Central memory CD8-positive, alpha-beta T cell (primary cell): ENCODE measurements at regions not wholly inside any gene's neighbourhood (a gene's known extent, or its start where the extent isn't known, plus 50 kb on each side); places are given as distances from the start of the nearest gene placed in this dataset.

ENCODE experiments used
- ATAC-seq: fragments of 150-1000 bp; cut with Tn5 transposase; replicated peaks from 2 replicates; pipeline ENCODE4 v1.10.0; 2022; ENCODE audit warnings: mild to moderate bottlenecking, moderate FRiP score, moderate number of reproducible peaks; ENCODE audit not compliant: poor library complexity, severe bottlenecking; ENCODE audit errors: extremely low read depth
- DNase-seq, 2 donors: peaks; one replicate each; pipeline ENCODE4 v3.0.0; 2021; ENCODE audit warnings: low spot score in 2 of 2
- H3K27ac Mint-ChIP-seq: one replicate; pipeline ENCODE4 v1.8.0; 2022; ENCODE audit warnings: low read depth, mild to moderate bottlenecking, moderate library complexity, mixed read lengths
- H3K27me3 Mint-ChIP-seq: one replicate; pipeline ENCODE4 v1.8.0; 2022; ENCODE audit warnings: mixed read lengths
- H3K36me3 Mint-ChIP-seq: one replicate; pipeline ENCODE4 v1.8.0; 2022; ENCODE audit warnings: mild to moderate bottlenecking, moderate library complexity, mixed read lengths; ENCODE audit not compliant: insufficient read depth
- H3K4me1 Mint-ChIP-seq: one replicate; pipeline ENCODE4 v1.8.0; 2022; ENCODE audit warnings: mixed read lengths
- H3K4me3 Mint-ChIP-seq: one replicate; pipeline ENCODE4 v1.8.0; 2022; ENCODE audit warnings: mild to moderate bottlenecking, moderate library complexity, mixed read lengths
- H3K9me3 Mint-ChIP-seq: one replicate; pipeline ENCODE4 v1.8.0; 2022; ENCODE audit warnings: mixed read lengths

DNA sequence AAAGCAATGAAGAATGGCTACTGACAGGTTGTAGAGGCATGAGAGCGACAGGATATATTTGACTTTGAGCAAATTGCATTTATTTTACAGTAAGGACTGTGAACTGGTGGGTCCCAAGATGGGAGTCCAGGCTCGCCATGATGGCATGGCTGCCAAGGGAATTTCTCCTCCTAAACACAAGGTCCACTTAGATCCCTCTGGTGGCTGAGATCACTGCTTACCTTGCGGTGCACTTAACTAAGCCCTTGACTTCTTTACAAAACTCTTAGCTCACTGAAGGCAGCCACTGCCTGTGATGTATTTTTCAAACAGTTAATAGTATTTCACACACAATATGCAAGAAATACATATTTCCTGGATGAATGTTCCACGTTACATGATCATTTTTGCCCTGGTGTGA lies 50.3 kb upstream of the SORBS2 start:
- Mint-ChIP-seq H3K27ac (no peak overlapping the region), H3K4me1 (no peaks in the 10 kb centered on the region), H3K36me3 (no peaks in the 10 kb centered on the region), H3K27me3 (peaks cover 30% of the 10 kb centered on the region), H3K4me3 (no peak overlapping the region), H3K9me3 (peaks cover 8% of the 10 kb centered on the region)
- DNase-seq (no peak), ATAC-seq (no peak)

DNA sequence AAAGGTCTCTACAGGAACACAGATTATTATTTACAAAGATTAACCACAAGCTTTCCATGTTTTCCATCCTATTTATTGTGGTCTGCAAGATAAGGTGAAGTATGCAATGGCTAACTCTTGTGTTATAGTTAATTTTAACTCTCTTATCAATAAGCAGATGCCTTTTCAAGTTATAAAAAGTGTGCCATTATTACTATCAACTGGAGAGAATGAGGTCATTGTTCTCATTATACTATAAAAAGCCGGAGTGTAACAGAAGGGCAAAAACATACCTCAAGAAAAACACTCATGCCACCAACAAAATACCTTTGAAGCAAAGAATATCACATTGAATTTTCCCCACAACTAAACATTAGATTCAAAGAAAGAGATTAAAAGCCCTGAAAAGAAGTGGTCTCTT lies 52.0 kb upstream of the SORBS2 start:
- H3K27ac Mint-ChIP-seq = no peak overlapping the region
- H3K27me3 Mint-ChIP-seq = peaks cover 30% of the 10 kb centered on the region
- H3K36me3 Mint-ChIP-seq = peaks cover 2% of the 10 kb centered on the region
- H3K4me3 Mint-ChIP-seq = no peak overlapping the region
- DNase-seq = no peak
- H3K4me1 Mint-ChIP-seq = no peaks in the 10 kb centered on the region
- H3K9me3 Mint-ChIP-seq = no peaks in the 10 kb centered on the region
- ATAC-seq = no peak

GRCh38 chr4:185865901-185866328 lies 53.9 kb upstream of the SORBS2 start:
- H3K9me3 Mint-ChIP-seq = no peaks in the 10 kb centered on the region
- ATAC-seq (no peak), DNase-seq (no peak)
- no peak overlapping the region for H3K4me3 Mint-ChIP-seq
- H3K27me3 Mint-ChIP-seq = peaks cover 20% of the 10 kb centered on the region
- no peaks in the 10 kb centered on the region for H3K4me1 Mint-ChIP-seq
- no peak overlapping the region for H3K27ac Mint-ChIP-seq
- H3K36me3 Mint-ChIP-seq = peaks cover 2% of the 10 kb centered on the region

GRCh38 chr4:185867770-185868169 lies 55.8 kb upstream of the SORBS2 start:
- Mint-ChIP-seq H3K36me3 (peaks cover 2% of the 10 kb centered on the region), H3K27me3 (peaks cover 8% of the 10 kb centered on the region), H3K4me3 (no peak overlapping the region), H3K4me1 (no peaks in the 10 kb centered on the region), H3K9me3 (no peaks in the 10 kb centered on the region), H3K27ac (no peak overlapping the region)
- ATAC-seq = no peak
- no peak for DNase-seq

DNA sequence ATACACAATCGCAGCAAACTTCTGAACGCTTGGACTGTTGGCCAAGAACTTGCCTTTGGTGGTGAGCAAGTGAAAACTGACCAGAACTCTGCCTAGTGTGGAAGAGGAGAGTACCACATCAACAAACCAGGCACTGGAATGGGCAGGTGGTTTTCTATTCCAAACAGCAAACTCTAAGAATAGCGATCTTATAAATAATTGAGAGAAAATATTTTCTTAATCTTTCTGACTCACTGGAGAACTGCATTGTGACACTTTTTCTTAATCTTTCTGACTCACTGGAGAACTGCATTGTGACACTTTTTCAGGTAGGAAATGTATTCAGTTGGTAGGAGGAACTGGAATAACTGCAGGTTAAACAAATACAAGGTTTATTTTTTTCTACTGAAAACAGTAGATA lies 57.0 kb upstream of the SORBS2 start:
- H3K4me1 Mint-ChIP-seq = no peaks in the 10 kb centered on the region
- H3K4me3 Mint-ChIP-seq = no peak overlapping the region
- H3K36me3 Mint-ChIP-seq = peaks cover 2% of the 10 kb centered on the region
- ATAC-seq (no peak), DNase-seq (no peak)
- no peak overlapping the region for H3K27ac Mint-ChIP-seq
- peaks cover 9% of the 10 kb centered on the region for H3K27me3 Mint-ChIP-seq
- no peaks in the 10 kb centered on the region for H3K9me3 Mint-ChIP-seq

DNA sequence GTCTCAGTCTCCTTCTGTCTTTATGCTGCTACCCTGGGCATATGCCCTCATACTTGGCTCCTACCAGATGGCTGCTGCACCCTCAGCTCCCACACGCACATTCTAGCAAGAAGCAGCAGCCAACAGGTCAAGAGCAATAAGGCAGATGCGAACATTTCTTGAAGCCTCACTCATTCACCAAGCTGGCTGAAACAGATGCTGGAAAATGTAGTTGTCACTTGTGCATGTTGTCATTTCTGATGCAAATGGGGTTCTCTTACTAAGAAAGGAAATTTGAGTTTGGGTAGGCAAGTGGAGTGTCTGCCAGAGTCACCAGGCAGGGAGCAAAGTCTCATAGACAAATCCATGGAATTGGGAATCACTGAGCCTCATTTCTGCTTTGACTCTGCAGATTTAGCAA lies 57.4 kb upstream of the SORBS2 start:
- H3K27ac Mint-ChIP-seq = no peak overlapping the region
- DNase-seq = no peak

DNA sequence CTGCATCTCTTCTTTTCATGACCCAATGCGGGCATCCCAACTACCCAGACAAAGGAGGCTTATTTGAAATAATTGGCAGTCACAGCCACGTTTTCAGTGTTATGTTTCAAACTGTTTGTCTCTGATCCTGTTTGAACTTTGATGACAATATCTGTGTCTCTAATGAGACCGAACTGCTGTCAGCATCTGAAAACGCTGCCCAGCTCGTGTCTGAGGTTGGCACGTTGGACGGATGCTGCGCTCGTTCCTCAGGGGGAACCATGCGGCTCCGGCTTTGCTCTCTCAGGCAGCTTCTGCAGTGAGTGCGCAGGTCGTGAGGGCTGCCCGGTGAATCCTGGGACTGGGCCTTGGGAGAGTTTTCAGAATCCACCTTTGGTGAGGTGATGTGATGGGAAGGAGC lies 58.4 kb upstream of the SORBS2 start:
- no peak overlapping the region for H3K4me3 Mint-ChIP-seq
- H3K36me3 Mint-ChIP-seq = peaks cover 2% of the 10 kb centered on the region
- no peak for ATAC-seq
- DNase-seq = no peak
- H3K27ac Mint-ChIP-seq = no peak overlapping the region
- H3K27me3 Mint-ChIP-seq = peaks cover 9% of the 10 kb centered on the region
- no peaks in the 10 kb centered on the region for H3K9me3 Mint-ChIP-seq
- no peaks in the 10 kb centered on the region for H3K4me1 Mint-ChIP-seq

More for the DNA sequence above, 57.4 kb upstream of the SORBS2 start:
- Mint-ChIP-seq H3K9me3 (no peaks in the 10 kb centered on the region), H3K36me3 (peaks cover 2% of the 10 kb centered on the region), H3K27me3 (peaks cover 9% of the 10 kb centered on the region), H3K4me1 (no peaks in the 10 kb centered on the region), H3K4me3 (no peak overlapping the region)
- ATAC-seq = no peak

DNA sequence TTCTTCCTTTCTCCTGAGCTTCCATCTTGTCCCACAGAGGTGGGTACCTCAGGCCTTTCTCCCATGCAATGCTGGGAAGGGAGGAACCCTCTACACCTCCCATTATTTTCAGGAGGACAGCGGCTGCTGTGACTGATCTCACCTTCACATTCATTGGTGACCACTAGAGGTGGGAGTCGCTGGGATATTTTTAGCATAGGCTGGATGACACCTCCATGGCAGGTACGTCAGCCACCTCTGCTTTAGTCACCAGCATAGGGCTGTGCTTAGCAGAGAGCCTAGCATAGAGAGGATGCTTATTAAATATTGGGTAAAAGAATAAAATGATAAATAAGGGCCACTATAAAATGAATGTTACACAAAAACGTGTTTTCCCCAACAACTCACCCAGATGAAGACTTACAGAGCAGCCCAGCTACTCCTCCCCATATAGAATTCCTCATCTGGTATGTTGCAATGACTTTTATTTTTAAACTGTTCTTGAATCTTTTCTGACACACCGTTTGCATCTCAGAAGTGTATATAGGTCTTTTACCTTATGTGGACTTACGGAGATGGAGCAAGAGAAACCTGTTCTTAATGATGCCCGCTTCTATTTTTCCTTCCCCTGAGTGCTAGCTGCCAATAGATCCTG lies 60.9 kb upstream of the SORBS2 start:
- Mint-ChIP-seq H3K27me3 (peaks cover 9% of the 10 kb centered on the region), H3K9me3 (no peaks in the 10 kb centered on the region), H3K4me3 (no peak overlapping the region), H3K36me3 (peaks cover 2% of the 10 kb centered on the region), H3K4me1 (no peaks in the 10 kb centered on the region), H3K27ac (no peak overlapping the region)
- DNase-seq (no peak), ATAC-seq (no peak)

DNA sequence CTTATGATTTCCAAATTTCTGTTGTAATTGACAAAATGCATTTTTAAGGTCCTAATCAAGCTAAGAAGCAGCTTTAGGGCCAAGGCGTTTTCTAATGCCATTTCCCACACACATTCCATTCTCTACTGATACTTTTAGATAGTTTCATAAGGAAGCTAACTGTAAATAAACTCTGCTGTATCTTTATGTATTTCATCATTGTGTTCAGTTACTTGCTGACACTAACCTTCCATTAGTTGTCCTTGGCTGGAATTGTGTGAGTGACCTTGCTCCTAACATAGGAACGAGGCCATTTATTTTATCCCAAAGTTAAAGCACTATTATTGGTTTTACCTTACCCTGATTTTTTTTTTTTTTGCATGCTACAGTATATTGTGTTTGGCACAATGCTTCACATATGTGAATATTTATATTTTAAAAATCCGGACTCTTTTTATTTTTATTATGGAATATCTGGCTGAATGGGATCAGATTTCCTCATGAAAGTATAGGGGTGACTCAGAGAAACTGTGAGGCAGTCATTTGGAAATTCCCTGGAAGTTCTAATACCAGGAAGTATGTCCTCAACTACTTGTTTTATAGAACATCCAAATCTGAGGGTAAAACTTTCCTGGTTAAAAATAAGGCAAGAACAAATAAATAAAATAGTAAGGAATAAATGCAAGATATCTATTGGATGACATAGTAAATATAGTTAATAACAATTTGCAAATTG lies 62.7 kb upstream of the SORBS2 start:
- no peaks in the 10 kb centered on the region for H3K36me3 Mint-ChIP-seq
- H3K27me3 Mint-ChIP-seq = peaks cover 17% of the 10 kb centered on the region
- peaks cover 4% of the 10 kb centered on the region for H3K9me3 Mint-ChIP-seq
- DNase-seq (no peak), ATAC-seq (no peak)
- H3K27ac Mint-ChIP-seq = no peak overlapping the region
- H3K4me1 Mint-ChIP-seq = no peaks in the 10 kb centered on the region
- no peak overlapping the region for H3K4me3 Mint-ChIP-seq

- Mint-ChIP-seq H3K4me1 (no peaks in the 10 kb centered on the region), H3K9me3 (peaks cover 4% of the 10 kb centered on the region), H3K4me3 (no peak overlapping the region), H3K27ac (no peak overlapping the region), H3K36me3 (no peaks in the 10 kb centered on the region), H3K27me3 (peaks cover 17% of the 10 kb centered on the region)
- DNase-seq = no peak
- ATAC-seq = no peak
Measured at GRCh38 chr4:185875316-185875907, 63.4 kb upstream of the SORBS2 start.

DNA sequence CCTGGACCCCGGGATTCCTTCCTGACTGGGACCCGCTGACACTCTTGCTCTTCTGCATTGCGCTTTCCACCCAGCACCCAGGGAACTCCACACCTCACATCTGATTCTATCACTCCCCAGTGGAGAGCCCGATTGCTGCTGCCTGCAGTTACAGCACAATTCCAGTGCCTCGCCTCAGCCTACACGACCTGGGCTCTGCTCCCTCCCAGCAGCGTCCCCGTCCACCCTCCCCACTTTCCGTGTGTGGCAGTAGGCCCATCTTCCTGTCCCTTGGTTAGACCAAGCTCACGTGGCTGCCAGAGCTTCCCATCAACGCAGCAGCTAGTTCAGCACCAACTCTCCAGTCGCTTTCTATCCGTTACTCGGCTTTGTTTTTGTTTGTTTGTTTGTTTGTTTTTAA lies 66.6 kb upstream of the SORBS2 start:
- Mint-ChIP-seq H3K27ac (no peak overlapping the region), H3K27me3 (peaks cover 8% of the 10 kb centered on the region), H3K4me3 (no peak overlapping the region), H3K9me3 (peaks cover 4% of the 10 kb centered on the region), H3K4me1 (no peaks in the 10 kb centered on the region), H3K36me3 (no peaks in the 10 kb centered on the region)
- ATAC-seq = no peak
- no peak for DNase-seq

- Mint-ChIP-seq H3K9me3 (peaks cover 4% of the 10 kb centered on the region), H3K36me3 (no peaks in the 10 kb centered on the region), H3K4me1 (no peaks in the 10 kb centered on the region), H3K27ac (no peak overlapping the region), H3K27me3 (peaks cover 8% of the 10 kb centered on the region), H3K4me3 (no peak overlapping the region)
- DNase-seq = no peak
- ATAC-seq = no peak
Measured at GRCh38 chr4:185879666-185880312, 67.8 kb upstream of the SORBS2 start.

DNA sequence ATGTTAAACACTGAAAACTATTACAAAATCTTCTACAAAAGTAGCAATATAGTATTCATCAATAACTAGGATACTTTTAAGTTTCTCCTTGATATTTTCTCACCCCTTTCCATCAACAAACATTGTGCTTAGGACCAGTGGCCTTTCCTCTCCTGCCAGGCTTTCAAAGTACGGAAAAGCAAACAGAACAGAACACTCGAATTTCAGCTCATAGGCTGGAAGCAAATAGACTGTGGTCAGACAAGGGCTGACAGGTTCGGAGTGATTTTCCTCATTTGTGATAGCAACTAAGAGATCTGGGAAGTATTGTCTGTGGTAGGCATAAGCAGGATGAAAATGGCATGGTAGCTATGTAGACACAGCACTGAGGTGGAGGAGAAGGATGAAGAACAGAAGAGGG lies 68.6 kb upstream of the SORBS2 start:
- no peak for ATAC-seq
- no peaks in the 10 kb centered on the region for H3K36me3 Mint-ChIP-seq
- H3K9me3 Mint-ChIP-seq = peaks cover 4% of the 10 kb centered on the region
- no peak overlapping the region for H3K4me3 Mint-ChIP-seq
- DNase-seq = no peak
- no peak overlapping the region for H3K27ac Mint-ChIP-seq
- peaks cover 8% of the 10 kb centered on the region for H3K27me3 Mint-ChIP-seq
- no peaks in the 10 kb centered on the region for H3K4me1 Mint-ChIP-seq
